Epithelial cell of esophagus (primary cell): ENCODE measurements at regions not wholly inside any gene's neighbourhood (a gene's known extent, or its start where the extent isn't known, plus 50 kb on each side); places are given as distances from the start of the nearest gene placed in this dataset.
A peak's percentile ranks its signal among the peaks of the same experiment; 100 is the strongest.

Source experiments
- DNase-seq: peaks from one replicate; pipeline ENCODE4 v3.0.0; 2010; ENCODE audit warnings: low read depth
- H3K4me3 ChIP-seq: 2 replicates; pipeline ENCODE4 v1.5.1; 2011; ENCODE audit warnings: mild to moderate bottlenecking, low read length, control low read depth
- CTCF ChIP-seq: IDR thresholded peaks from 2 replicates; pipeline ENCODE4 v1.5.1; 2011; ENCODE audit warnings: low read depth, mild to moderate bottlenecking, low read length, control low read depth, inconsistent platforms; ENCODE audit not compliant: insufficient read depth; ENCODE audit errors: missing control alignments

GRCh38 chr2:160967523-160967922 lies 192.7 kb upstream of the TANK start:
- no peak for DNase-seq
- no peak for TF ChIP-seq CTCF
- H3K4me3 ChIP-seq: no peak overlapping the region

GRCh38 chr2:160968183-160968582 lies 192.0 kb upstream of the TANK start:
- no peak overlapping the region for H3K4me3 ChIP-seq
- no peak for TF ChIP-seq CTCF
- peak; percentile 21 for DNase-seq

GRCh38 chr2:160970052-160970965 lies 189.9 kb upstream of the TANK start:
- TF ChIP-seq CTCF: peak; percentile 80
- peak; percentile 67 for DNase-seq
- no peak overlapping the region for H3K4me3 ChIP-seq

- TF ChIP-seq CTCF: no peak
- no peak overlapping the region for H3K4me3 ChIP-seq
- DNase-seq: no peak
These were observed 186.2 kb upstream of the TANK start for GRCh38 chr2:160973991-160974390.

GRCh38 chr2:160974803-160975202 lies 185.4 kb upstream of the TANK start:
- DNase-seq: peak; percentile 91
- H3K4me3 ChIP-seq: no peak overlapping the region
- TF ChIP-seq CTCF: no peak

- no peak overlapping the region for H3K4me3 ChIP-seq
- DNase-seq: peak; percentile 58
- TF ChIP-seq CTCF: no peak
These were observed 183.4 kb upstream of the TANK start for GRCh38 chr2:160976797-160977196.

GRCh38 chr2:160977376-160977775 lies 182.9 kb upstream of the TANK start:
- no peak for TF ChIP-seq CTCF
- no peak overlapping the region for H3K4me3 ChIP-seq

More at GRCh38 chr2:160977376-160977775, 182.9 kb upstream of the TANK start:
- DNase-seq: peak; percentile 55
